ENCODE measurements at regions not wholly inside any gene's neighbourhood (a gene's known extent, or its start where the extent isn't known, plus 50 kb on each side); places are given as distances from the start of the nearest gene placed in this dataset.

DNA sequence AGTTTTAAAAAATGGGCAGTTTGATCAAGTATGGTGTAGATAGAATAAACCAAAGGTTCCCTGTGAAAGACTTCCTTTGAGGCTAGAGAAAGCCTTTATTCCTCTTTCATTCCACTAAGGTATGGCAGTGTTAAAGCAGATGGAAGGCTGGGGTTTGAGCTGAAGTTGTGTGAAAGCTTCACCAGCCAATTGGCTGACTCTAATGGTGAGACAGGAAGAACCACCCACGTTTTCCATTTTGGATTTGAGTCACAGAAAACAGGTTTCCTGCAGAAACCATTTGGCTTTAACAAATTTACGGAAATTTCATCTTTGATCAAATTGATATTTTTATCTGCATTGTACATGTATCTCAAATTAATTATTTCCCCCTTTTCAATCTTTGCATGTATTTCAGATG, 455.0 kb downstream of the PCNX1 start:
- DNase-seq (ENCODE audit: low read depth): no peak

DNA sequence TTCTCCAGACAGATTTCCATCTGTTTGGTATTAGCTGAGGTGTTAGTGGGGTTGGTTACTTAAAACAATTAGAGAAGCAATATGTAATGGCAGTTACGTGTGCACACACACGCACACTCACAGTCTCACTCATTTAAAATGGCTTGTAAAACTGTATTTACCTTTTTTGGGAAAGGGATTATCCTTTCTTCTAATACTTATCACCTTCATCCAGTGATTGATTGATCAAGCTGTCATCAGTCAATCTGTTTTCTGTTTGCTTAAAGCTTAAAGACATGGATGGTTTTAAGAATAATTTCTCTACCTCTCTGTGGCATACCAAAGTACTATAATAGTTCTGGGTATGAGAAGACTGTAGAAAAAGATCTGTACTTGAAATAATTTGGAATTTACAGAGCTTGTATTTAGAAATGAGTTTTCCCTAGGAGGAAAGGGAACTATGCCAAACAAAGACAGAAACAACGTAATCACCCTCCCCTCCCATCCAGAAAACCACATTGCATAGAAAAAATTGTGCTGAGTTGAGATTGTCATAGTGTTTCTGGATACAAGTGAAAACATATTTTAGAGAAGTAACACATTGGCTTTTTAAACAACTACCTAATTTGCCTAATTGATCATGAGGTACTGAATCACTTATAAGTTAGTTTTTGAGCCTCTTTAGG, 455.8 kb downstream of the PCNX1 start:
- no peak for DNase-seq (ENCODE audit: low read depth)

DNA sequence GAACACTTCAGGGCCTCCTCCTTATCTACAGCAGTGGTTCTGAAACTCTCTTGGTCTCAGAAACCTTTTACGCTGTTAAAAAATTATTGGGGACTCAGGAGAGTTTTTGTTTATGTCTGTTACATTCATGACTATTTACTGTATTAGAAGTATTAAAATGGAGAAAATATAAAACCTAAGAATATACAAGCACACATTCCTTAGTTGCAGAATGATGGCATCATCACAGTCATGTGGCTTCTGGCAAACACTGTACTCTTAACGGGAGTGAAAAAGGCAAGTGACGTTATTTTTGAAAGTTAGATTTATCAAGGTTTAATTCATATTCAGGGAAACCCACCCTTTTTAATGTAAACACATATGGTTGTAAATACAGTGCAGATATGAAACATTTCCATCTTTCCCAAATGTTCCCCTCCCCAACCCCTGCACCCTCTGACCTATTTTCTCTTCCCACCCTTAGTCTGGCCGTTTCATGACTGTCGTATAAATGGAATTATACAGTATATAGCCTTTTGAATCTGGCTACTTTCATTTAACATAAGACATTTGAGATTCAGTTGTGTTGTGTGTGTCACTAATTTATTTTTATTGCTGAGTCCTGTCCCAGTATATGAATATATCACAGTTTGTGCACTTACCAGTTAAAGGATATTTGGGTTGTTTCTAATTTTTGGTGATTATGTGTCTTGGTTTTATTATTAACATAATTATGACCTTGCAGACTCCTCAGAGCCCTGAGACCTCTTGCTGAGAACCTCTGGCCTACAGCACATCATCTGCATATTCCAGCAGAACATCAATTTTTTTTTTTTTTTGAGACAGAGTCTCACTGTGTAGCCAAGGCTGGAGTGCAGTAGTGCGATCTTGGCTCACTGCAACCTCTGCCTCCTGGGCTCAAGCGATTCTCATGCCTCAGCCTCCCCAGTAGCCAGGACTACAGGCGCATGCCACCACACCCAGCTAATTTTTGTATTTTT, 457.0 kb downstream of the PCNX1 start:
- DNase-seq (ENCODE audit: low read depth): no peak

DNA sequence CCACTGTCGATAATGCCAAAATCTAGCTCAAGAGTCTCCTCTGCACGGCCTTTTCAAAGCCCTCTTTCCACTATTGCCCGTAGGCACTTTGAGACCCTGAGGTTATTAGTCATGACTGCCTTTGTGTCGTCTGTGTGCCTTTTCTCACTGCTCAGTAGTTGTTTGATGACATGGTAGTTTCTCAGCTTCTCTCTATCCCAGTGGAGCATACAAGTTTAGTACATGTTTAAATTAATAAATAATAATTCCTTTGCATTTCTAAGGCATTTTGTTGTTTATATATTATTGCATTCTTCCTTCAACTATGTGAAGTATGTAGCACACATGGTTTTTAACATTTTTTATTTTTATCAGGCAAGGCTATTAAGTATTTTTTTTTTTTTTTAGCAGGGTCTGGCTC, 458.1 kb downstream of the PCNX1 start:
- DNase-seq (ENCODE audit: low read depth): no peak

DNA sequence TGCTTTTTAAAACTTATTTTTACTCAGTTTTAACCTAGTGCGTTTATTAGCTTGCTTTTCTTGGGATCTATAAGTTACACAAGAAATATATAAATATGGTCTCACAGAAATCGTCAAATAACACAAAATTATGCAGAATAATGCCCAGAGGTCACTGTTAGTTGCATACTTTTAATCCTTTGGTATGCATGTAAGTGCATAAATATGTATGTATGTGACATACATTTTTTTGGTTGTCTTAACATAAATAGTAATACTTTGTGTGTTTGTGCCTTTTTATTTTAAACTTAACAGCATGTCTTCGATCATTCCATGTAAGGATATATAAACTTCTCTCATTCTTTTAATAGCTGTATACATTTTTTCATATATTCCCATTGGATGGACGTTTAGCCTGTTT, 459.6 kb downstream of the PCNX1 start:
- DNase-seq (ENCODE audit: low read depth): no peak

DNA sequence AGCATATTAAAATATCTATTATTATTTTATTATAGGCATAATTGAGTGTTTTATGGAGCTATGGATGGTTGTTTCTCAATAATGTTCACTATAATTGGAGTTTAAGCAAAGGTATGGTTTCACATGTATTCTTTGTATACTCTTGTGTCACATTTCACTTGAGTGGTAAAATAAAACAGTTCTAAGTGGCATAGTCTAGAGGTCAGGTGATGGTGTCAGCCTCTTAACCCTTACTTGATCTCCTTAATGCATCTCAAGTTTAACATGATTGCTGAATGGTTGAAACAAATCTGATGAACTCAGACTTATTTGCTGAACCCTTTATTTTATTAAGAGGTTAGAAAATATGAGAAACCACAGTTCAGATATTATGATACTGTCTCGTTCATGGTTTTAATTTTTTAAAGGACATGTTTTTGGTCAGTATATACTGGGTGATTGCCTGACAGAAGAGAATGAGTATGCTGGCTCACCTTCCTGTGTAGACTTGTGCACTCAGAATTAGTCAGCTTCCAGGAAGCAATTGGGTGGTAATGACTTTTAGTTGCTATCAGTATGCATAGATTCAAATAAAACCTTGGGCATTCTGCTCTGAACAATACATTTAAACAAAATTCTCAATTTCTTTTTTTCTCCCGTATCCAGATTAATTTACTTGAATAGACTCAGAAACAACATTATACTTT, 464.6 kb downstream of the PCNX1 start:
- DNase-seq (ENCODE audit: low read depth): no peak

DNA sequence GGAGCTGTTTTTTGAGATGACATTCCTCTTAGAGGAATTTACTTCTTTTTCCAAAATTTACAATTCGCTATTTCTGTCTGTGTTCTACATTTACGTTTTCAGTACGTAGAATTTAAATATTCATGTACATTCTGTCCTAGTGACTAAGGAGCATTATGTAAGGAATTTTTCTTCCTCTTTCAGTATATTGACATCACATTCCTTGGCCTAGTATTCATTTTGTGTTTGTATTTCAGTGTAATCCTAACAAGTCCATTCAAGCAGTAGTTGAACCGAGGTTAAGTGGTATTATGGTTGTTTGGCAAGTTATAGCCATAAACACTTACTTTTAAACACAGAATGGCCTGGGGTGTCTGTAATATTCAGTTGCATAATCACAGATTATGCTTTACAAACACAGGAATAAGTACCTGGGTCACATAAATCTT, 465.2 kb downstream of the PCNX1 start:
- no peak for DNase-seq (ENCODE audit: low read depth)

DNA sequence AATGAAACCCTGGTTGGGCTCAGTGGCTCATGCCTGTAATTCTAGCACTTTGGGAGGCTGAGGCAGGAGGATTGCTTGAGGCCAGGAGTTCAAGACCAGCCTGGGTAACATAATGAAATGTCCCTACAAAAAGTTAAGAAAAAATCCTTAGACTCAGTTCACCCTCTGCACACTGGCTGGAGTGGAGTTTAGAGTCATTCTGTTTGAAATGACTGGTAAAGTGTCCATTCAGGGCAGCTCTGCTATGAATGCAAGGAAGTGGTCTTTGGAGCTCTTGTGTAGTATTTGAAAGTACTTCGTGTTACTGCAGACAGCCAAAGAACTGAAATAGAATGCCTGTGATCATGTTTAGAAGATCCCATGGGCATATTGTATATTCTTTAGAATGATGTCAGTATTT, 466.5 kb downstream of the PCNX1 start:
- no peak for DNase-seq (ENCODE audit: low read depth)

DNA sequence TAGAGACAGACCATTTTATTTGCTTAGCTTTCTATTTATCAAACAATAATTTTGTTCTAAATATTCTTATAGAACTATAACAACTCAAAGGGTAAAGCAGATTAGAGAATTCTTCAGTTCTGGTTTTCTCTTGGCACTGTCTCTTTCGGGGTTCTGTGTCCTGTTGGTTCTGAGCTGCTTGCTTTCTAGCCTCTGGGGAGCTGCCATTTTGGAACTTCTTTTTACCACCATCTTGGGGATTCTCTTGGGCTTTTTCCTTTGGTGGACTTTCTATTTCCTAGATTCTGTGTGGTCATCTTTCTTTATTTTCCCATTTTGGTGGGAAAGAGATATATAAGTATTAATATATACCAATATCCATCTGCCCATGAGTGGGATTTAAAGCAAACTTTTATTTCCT, 467.7 kb downstream of the PCNX1 start:
- no peak for DNase-seq (ENCODE audit: low read depth)

DNA sequence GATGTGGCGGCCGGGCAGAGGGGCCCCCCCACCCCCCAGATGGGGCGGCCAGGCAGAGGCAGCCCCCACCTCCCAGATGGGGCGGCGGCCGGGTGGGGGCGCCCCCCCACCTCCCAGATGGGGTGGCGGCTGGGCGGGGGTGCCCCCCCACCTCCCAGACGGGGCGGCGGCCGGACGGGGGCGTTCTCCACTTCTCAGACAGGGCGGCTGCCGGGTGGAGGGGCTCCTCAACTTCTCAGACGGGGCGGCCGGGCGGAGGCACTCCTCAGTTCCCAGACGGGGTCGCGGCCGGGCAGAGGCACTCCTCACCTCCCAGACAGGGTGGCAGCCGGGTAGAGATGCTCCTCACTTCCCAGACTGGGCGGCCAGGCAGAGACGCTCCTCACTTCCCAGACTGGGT, 469.8 kb downstream of the PCNX1 start:
- no peak for DNase-seq (ENCODE audit: low read depth)

DNA sequence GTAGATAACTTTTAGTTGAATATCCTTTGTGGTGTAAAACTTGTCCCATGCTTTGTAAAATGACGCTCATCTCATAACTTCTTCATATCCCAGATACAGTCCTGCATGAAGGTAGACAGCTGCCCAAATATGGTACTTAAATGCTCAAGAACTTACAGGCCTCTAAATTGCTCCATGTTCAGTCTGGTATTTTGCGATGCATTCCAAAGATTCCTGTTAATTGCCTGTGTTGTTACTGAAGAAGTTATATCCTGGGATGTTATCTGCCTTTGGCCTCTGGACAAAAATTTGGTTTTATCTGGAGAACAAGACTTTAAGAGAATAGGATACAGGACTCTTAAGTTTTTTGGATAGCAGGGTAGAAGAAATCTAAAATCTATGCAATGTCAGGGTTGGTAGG, 473.0 kb downstream of the PCNX1 start:
- no peak for DNase-seq (ENCODE audit: low read depth)

DNA sequence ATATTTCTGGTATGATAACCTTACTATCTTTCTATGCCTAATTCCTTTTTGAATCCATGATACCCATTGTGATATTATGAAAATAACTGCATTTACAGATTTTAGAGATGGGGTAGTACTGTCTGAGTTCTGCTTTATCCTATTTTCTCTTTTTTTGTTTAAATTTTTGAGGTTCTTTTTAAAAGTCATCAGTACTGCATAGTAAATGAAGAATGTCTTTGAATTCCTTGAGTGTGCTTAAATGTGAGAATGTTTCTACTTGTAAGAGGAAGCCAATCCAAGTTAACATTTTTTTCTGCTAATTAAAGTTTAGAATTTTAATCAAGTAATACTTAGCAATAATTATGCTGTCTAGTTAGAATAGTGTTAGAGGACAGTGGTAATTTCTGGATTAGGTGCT, 474.6 kb downstream of the PCNX1 start:
- no peak for DNase-seq (ENCODE audit: low read depth)

DNA sequence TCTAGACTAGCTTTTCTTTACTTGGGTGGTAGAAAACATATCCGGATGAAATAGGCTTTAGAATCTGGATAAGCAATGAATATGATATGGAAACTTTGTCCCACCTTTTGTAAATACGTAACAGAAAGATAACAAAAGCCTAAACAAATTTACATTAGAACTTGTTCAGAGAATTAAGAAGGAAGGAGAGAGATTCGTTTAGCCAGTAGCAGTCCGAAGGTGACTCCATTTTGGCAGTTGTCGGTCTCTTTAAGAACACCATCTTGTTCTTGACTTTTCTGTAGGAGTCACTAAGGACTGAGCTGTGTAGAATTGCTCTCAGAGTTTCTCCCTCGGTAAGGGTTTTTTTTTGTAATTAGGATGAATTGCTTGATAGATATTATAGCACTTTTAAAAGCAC, 475.1 kb downstream of the PCNX1 start:
- no peak for DNase-seq (ENCODE audit: low read depth)

DNA sequence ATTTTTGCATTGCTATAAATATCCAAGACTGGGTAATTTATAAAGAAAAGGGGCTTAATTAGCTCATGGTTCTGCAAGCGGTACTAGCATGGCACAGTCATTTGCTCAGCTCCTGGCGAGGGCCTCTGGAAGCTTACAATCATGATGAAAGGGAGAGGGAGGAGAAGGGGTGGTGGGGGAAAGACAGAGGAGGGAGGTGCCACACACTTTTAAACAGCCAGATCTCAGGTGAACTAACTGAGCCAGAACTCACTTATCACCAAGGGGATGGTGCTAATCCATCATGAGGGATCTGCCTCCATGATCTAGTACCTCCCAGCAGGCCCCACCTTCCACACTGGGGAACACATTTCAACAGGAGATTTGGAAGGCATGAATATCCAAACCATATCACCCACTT, 476.3 kb downstream of the PCNX1 start:
- no peak for DNase-seq (ENCODE audit: low read depth)

DNA sequence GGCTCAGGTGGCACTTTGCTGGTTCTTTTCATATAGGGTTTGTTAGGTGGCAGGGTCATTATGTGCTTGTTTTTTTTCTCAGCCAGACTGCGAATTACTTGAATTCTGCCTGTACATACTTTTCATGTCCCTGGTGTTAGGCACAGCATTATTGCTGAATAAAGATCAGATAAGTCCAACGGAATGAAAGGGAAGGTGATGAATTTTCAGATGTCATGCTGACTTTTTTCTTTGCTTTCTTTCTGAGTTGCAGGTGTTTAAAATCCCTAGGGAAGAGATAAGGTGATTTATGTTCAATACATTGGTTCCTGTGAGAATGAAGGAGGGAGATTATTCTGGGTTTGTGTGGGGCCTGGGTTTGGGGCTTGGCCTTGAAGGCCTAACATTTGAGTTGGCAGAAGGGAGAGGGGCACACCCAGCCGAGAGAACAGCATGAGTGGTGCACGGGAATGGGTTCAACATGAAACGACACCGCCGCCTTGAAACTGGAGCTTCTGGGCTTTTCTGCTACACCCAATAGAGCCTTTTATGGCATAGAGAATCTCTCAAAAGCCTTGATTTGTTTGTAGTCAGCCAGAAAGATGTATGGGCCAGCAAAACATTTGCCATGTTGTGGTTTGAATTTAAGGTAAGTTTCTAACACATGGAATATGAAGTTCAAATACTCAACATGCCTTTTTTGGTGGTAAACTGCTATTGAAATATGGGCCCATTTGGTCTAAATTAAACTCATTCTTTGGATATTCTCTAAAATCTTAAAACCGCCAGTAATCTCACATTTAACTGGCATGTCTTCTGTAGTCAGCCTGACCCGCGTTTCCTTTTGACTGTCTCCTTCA, 477.0 kb downstream of the PCNX1 start:
- no peak for DNase-seq (ENCODE audit: low read depth)

DNA sequence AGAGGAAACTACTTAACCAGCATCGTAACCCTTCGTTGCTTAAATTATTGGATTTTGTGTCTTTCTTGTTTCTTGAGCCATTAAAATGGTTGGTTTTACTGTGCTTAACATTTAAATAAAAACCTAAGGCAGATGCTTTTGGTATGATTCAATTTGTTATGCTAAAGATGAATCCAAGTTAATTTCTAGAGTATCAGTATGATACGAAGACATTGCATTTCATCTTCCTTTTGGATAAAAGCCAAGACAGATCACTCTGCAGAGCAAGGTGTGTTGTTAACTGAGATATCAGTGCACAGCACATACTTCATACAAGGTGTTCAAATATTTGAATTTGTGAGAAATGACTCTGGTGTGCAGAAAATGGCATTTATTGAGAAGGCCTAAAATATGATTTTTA, 480.5 kb downstream of the PCNX1 start:
- no peak for DNase-seq (ENCODE audit: low read depth)

DNA sequence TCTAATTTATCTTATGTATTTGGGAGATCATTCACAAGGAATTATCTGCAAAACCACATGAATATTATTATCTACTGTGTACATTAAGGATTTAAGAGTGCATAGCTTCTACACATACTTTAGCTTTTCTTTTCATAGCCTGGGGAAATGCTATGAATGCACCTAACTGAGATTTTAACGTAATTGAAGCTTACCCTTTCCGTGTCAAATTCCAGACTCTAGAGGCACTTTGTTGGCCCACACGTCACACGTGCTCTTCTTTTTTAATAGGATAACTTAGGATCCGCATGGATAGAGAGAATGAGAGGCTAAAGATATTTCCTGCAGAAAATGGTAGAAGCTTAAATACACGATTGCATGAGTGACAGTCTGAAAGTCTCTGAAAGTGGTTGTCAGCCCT, 481.1 kb downstream of the PCNX1 start:
- DNase-seq (ENCODE audit: low read depth): no peak

DNA sequence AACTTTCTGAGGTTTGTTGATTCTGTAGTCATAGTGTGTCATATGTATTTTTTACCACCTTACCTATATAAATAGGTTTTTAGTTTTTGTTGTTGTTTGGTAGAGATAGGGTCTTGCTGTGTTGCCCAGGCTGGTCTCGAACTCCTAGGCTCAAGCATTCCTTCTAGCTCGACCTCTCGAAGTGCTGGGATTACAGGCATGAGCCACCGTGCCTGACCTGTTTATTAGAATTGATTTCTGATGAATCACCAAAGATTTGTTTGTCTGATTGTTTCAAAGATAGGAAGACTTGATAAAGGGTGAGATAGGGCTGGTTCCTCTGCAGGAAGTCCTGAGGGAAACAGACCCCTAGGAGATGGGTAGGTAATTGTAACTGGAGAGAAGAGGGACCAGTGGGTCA, 481.6 kb downstream of the PCNX1 start:
- DNase-seq (ENCODE audit: low read depth): no peak

DNA sequence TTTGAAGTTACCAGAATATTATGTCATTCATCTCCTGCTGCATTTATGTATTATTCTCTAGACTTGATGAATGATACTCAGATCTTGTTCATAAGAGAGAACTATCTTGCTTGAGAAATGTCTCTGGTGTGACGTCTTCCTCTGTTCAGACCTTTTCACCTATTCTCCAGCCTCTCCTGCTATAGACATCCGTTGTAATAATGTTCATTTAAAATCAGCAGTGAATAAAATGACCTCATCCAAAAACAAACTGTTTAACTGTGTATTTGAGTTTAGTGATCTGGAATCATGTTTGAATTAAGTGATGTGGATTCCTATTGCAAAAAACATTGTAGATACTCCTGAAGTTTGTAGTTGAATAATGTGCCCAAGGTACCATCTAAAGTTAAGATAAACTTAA, 487.1 kb downstream of the PCNX1 start:
- no peak for DNase-seq (ENCODE audit: low read depth)

DNA sequence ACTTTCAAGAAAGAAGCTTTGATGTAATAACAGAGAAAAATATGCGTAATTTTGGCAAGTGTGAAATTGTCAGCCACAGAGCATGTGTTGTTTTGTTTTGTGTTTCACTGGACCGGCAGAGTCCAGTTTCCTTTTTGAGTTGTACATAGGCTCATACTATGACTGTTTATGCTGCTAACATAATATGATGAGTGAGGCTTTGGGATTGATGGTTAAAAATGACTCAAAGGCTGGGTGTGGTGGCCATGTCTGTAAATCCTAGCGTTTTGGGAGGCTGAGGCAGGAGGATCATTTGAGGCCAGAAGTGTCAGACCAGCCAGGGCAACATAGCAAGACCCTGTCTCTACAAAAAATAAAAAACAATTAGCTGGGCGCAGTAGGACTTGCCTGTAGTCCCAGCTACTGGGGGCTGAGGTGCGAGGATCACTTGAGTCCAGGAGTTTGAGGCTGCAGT, 487.9 kb downstream of the PCNX1 start:
- DNase-seq (ENCODE audit: low read depth): no peak

DNA sequence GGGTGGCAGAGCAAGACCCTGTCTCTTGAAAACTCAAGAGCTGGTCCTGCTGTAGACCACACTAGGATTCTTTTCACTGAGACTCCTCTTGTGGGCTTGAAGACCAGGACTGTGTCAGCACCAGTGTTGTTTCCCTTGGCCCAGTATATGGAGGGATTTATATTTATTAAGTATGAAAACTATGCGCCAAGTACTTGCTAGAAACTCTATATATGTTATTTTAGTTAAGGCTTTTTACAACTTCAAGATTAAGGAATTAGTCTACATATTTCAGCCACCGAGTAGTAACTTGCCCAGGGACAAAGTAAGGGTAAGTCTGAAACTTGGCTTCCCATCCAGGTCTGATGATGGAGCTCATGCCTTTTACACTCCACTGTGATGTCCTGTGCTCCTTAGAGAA, 488.4 kb downstream of the PCNX1 start:
- DNase-seq (ENCODE audit: low read depth): no peak

Data from activated T-cell treated with anti-CD3 and anti-CD28 coated beads for 1 hour (primary cell).